ENCODE measurements at regions not wholly inside any gene's neighbourhood (a gene's known extent, or its start where the extent isn't known, plus 50 kb on each side); places are given as distances from the start of the nearest gene placed in this dataset.

- no peak for DNase-seq (ENCODE audit: low spot score)
- in situ Hi-C loops (cut with MboI; ENCODE audit: low pct_unique_long_range_greater_than_20kb, low sequenced_read_pairs, unreplicated experiment) = no loop called here
- TF ChIP-seq CTCF (IDR thresholded peaks at IDR 0.05; ENCODE audit: extremely low read depth, insufficient read depth, missing control alignments) = no peak
Measured at GRCh38 chr15:96274087-96274440, 56.4 kb upstream of the NR2F2 start.

GRCh38 chr15:96274698-96275097, 55.8 kb upstream of the NR2F2 start:
- in situ Hi-C loops (cut with MboI; ENCODE audit: low pct_unique_long_range_greater_than_20kb, low sequenced_read_pairs, unreplicated experiment) = no loop called here
- DNase-seq (ENCODE audit: low spot score) = no peak
- no peak for TF ChIP-seq CTCF (IDR thresholded peaks at IDR 0.05; ENCODE audit: extremely low read depth, insufficient read depth, missing control alignments)

GRCh38 chr15:96276438-96277210, 53.9 kb upstream of the NR2F2 start:
- no peak for TF ChIP-seq CTCF (IDR thresholded peaks at IDR 0.05; ENCODE audit: extremely low read depth, insufficient read depth, missing control alignments)
- no peak for DNase-seq (ENCODE audit: low spot score)
- in situ Hi-C loops (cut with MboI; ENCODE audit: low pct_unique_long_range_greater_than_20kb, low sequenced_read_pairs, unreplicated experiment) = no loop called here
